ENCODE measurements at regions not wholly inside any gene's neighbourhood (a gene's known extent, or its start where the extent isn't known, plus 50 kb on each side); places are given as distances from the start of the nearest gene placed in this dataset.
"Not testable (repeated sequence)": the region's sequence is repeated elsewhere in the genome, so short reads cannot be mapped to it uniquely, and the experiment has no call there.

GRCh38 chr22:11043289-11043688 is 4484.7 kb upstream of the OR11H1 start:
- not testable (repeated sequence) for TF ChIP-seq CTCF (IDR thresholded peaks at IDR 0.05 in 4 of 5, conservative IDR thresholded peaks at IDR 0.05 in 1 of 5); POLR2A (IDR thresholded peaks at IDR 0.05)
